Sigmoid colon (tissue), 4 donors: ENCODE measurements at regions not wholly inside any gene's neighbourhood (a gene's known extent, or its start where the extent isn't known, plus 50 kb on each side); places are given as distances from the start of the nearest gene placed in this dataset.

ENCODE experiments used
- CTCF ChIP-seq, 4 experiments: fragments of 450-650 bp in 3 of 4; fragments of 200-600 bp in 1 of 4; IDR thresholded peaks; one replicate each; pipeline ENCODE4 v1.5.1; 2016 to 2019; ENCODE audit warnings: antibody characterized with exemption in 4 of 4, mild to moderate bottlenecking in 3 of 4, moderate library complexity in 2 of 4
- EP300 ChIP-seq, 4 donors: sonication (generic); formaldehyde crosslinking; IDR thresholded peaks; one replicate each; pipeline ENCODE4 v1.6.1; 2017; ENCODE audit warnings: antibody characterized with exemption in 4 of 4
- POLR2A ChIP-seq, 2 donors: fragments of 450-650 bp; IDR thresholded peaks; one replicate each; pipeline ENCODE4 v1.6.1; 2016; ENCODE audit warnings: antibody characterized with exemption in 2 of 2, mild to moderate bottlenecking in 2 of 2, moderate library complexity in 2 of 2
- POLR2AphosphoS5 ChIP-seq, 4 donors: sonication (generic); formaldehyde crosslinking; IDR thresholded peaks; one replicate each; pipeline ENCODE4 v1.6.1; 2017; ENCODE audit warnings: antibody characterized with exemption in 4 of 4

- TF ChIP-seq POLR2A (IDR thresholded peaks at IDR 0.05): no peak
- TF ChIP-seq CTCF (IDR thresholded peaks at IDR 0.05): no peak
- no peak for TF ChIP-seq POLR2AphosphoS5 (IDR thresholded peaks at IDR 0.05)
- no peak for TF ChIP-seq EP300 (IDR thresholded peaks at IDR 0.05)
Measured at GRCh38 chr5:82487131-82487530, 209.0 kb upstream of the RPS23 start.
